NCI-H526 (cell line): ENCODE measurements at regions not wholly inside any gene's neighbourhood (a gene's known extent, or its start where the extent isn't known, plus 50 kb on each side); places are given as distances from the start of the nearest gene placed in this dataset.
"Not testable (repeated sequence)": the region's sequence is repeated elsewhere in the genome, so short reads cannot be mapped to it uniquely, and the experiment has no call there.

Experiments used
- DNase-seq, 2 experiments: peaks; one replicate each; lab custom pipeline; 2025; lab: John Stamatoyannopoulos, UW

- DNase-seq, result no peak
Measured at GRCh38 chr22:49697047-49697446, 130.6 kb downstream of the BRD1 start.

DNA sequence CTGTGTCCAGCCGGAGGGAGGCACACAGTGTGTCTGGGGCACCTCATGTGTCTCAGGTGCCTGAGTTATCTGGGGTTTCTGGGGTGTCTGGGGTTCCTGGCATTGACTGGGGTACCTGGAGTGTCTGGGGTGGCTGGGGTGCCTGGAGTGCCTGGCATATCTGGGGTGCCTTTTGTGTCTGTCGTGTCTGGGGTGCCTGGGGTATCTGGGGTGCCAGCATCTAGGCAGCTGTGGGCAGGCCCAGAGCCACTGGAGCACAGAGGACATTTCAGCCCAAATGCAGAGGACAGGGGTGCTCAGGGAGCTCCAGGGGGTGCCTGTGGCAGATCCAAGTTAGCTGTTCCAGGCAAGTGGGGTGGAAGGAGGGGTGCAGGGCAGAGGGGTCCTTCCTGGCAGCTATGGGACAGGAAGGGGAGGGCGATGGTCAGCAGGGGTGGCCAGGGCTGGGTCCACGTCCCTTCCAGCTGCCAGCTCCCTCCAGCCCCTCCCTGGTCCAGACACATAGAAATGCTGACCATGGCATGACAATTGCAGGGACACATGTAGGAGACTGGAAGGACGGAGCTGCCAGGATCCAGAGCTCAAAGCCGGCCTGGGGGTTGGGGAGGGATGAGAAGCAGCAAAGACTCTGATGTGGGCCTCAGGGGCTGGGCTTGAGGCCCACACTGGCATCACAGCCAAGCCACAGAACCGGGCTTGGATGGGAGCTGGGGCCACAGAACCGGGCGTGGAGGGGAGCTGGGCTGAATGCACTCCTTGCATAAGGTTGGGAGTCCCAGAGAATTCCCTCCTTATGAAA is 133.0 kb downstream of the BRD1 start:
- DNase-seq, result no peak

- DNase-seq, result no peak
Measured at GRCh38 chr22:49693848-49694247, 133.8 kb downstream of the BRD1 start.

DNA sequence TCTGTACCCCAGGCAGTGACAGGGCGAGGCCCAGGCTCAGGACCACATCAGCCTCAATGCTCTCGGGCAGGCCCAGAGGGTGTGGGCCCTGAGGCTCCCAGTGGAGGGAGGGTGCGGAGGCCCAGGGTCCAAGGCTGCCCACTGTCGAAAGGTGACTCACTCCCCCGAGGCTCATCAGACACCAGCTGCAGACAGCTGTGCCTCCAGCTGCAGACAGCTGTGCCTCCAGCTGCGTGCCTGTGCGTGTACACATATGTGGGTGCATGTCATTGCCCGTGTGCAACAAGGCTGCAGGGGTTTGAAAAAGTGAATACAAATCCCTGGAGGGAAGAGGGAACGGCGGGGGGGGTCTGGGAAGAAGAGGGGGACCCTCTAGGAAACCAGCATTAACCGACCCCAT is 134.3 kb downstream of the BRD1 start:
- no peak for DNase-seq

DNA sequence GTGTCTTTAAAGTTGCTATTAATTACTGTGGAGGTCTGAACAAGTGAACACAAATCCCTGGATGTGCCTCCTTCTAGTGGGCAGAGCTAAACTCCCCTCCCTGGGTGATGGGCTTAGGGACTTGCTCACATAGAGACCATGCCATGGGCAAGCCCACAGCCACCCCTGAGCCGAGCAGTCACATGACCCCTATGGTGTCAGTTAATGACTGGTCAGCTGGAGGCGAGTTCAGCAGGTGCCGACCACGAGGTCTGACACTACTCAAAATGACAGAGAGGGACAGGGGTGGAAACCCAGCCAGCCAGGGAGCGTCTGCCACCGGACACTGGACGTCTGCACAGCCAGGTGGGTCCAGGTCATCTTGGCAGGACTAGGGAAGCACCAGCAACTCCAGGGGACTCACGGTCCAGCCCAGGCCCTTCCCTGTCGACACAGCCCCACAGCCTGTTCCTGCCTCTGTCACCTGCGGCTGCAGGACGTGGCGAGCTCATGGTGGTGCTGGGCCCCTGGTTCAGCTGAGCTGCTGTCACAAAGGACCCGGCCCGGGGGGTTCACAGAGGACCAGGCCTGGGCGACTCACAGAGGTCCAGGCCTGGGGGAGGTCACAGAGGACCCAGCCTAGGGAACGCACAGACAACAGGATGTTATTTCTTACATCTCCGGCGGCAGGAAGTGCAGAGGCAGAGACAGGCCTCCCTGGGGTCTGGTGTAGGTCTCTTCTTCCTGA is 135.0 kb downstream of the BRD1 start:
- no peak for DNase-seq

DNA sequence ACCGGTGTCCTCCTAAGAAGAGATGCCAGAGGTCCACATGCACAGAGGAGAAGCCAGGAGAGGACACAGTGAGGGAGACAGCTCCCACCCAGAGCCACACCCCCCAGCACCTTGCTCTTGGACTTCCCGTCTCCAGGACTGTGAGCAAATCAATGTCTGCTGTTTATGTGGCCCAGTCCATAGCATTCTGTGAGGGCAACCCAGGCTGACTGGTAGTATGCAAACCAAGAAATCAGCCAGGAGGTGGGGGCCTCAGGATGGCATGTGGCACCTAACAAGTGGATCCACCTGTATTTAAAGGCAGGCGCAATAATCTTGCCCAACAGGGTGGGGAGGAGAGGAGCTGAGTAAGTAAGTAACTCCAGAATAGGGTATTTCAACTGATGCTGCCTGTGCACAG is 136.4 kb downstream of the BRD1 start:
- DNase-seq, result no peak

GRCh38 chr22:49690454-49690853 is 137.2 kb downstream of the BRD1 start:
- no peak for DNase-seq

GRCh38 chr22:49689858-49690257 is 137.8 kb downstream of the BRD1 start:
- DNase-seq, result no peak

DNA sequence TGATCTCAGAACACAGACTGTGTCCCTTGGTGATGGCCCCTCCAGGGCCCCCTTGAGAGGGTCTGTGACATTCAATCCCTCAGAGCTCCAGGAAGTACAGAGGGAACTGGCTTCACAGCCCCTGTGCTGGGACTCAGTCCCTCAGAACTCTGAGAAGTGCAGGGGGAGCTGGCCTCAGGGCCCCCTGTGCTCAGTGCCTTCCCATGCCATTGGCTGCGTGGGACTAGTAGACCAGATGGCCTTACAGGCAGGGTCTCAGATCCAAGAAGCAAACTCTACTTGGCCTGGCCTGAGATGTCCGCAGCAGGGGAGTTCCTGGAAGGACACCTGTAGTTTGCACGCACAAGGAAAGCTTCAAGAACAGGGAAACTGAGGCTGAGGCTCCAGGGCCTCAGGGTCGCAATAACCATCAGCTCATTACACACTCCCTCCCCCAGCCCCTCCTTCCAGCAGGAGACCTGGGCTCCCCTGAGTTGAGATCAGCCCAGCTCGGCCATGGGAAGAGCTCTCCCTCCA is 138.4 kb downstream of the BRD1 start:
- DNase-seq, result no peak

DNA sequence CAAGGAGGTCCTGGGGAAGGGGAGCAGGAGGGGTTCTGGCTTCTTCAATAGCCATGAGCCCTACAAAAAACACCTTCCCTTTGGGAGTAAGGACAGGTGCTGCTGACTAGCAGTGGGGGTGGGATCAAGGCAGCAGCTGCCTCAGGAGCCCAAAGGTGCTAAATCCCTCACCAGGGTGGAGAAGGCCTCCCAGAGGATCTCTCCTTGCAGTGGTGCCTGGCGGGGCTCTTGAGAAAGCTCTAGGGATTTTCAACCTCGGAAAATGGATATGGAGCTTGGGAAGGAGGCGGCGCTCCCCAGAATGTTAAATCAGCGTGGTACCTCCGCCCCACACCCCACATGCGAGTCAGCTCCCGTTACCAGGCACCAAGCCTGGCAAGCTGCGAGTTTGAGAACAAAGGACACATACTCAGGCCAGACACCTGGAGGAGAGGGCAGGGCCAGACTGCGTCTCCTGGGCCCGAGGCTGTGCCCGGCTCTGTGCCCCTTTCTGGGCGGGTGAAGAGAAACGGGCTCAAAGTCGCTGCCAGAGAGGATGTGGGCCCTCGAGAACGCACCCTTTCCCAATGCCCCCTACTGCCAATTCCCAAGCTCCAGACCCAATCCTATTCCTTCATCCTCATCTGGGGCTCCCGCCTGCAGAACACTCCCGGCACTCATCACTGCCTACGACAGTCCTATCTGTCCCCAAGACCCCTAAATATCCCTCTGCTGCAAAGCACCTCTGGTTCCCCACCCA is 139.0 kb downstream of the BRD1 start:
- no peak for DNase-seq

- DNase-seq, result no peak
Measured at GRCh38 chr22:49687786-49688515, 139.7 kb downstream of the BRD1 start.

GRCh38 chr22:49687333-49687732 is 140.3 kb downstream of the BRD1 start:
- DNase-seq, result no peak

GRCh38 chr22:49686495-49687219 is 141.0 kb downstream of the BRD1 start:
- no peak for DNase-seq

DNA sequence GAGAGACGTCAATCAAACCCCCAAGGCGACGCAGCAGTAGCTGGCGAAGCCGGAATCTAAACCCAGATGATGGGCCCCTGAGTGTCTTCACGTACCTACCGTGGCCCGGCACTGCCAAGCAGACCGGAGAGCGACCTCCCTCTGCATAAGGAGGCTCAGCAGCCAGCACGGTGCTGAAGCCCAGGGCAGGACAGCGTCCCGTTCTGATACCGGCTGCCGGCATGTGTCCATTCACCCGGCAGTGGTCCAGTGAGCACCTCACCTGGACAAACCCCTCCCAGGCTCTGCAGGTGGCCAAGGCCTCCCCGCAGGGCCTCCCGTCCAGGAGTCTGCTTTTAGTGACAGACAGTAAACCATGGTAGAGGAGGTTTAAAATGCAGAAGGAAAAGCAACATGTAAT is 142.0 kb downstream of the BRD1 start:
- no peak for DNase-seq

GRCh38 chr22:49685116-49685515 is 142.6 kb downstream of the BRD1 start:
- DNase-seq, result no peak

- no peak for DNase-seq
Measured at GRCh38 chr22:49683032-49683431, 144.6 kb downstream of the BRD1 start.

- not testable (repeated sequence) for DNase-seq
Measured at GRCh38 chr22:49680819-49681218, 146.9 kb downstream of the BRD1 start.

GRCh38 chr22:49678842-49679170 is 148.9 kb downstream of the BRD1 start:
- DNase-seq, result no peak

GRCh38 chr22:49678137-49678841 is 149.4 kb downstream of the BRD1 start:
- no peak for DNase-seq

DNA sequence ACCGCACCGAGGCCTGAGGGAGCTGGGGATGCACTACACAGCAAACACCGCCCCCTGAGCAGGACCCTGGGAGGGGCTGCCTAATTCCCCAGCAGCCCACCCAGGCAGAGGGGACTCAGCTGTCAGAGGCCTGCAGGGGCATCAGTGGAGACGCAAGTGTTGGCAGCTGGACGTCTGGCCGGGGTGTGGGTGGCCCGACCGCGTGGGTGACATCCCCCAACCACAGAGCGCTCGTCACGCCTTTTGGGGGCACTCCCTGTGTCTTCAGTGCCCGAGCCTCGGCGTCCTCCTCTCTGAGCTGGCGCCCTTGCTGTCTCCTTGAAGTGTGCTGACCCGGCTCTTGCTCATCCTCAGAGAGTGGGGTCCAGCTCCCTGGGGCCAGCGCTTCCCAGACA is 150.2 kb downstream of the BRD1 start:
- no peak for DNase-seq
